DMS79 (cell line): ENCODE measurements at regions not wholly inside any gene's neighbourhood (a gene's known extent, or its start where the extent isn't known, plus 50 kb on each side); places are given as distances from the start of the nearest gene placed in this dataset.
"Not testable (repeated sequence)": the region's sequence is repeated elsewhere in the genome, so short reads cannot be mapped to it uniquely, and the experiment has no call there.

Experiments used
- DNase-seq: peaks from one replicate; lab custom pipeline; 2025; lab: John Stamatoyannopoulos, UW

DNA sequence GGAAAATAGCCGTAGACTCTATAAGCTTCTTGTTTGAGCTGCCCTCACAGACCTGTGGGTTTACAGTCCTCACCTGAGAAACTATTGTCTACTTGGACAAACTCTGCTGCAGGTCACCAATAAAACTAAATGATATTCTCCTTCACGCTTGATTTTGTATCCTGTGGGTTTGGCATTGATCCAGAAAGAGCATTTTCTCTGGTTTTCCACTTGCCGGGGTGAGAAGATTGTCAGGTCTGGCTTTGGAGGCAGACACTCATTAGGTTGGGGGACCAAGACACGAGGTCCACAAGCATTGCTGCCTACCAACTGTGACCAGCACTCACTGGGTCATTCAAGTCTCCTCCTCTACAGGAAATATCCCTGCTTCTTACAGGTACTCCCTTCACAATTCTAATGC lies 68.5 kb downstream of the CDC14C start:
- DNase-seq, result peak; percentile 59

- no peak for DNase-seq
Observed at GRCh38 chr7:49001610-49002033, 77.3 kb downstream of the CDC14C start.

GRCh38 chr7:49010717-49011116 lies 86.4 kb downstream of the CDC14C start:
- no peak for DNase-seq

DNA sequence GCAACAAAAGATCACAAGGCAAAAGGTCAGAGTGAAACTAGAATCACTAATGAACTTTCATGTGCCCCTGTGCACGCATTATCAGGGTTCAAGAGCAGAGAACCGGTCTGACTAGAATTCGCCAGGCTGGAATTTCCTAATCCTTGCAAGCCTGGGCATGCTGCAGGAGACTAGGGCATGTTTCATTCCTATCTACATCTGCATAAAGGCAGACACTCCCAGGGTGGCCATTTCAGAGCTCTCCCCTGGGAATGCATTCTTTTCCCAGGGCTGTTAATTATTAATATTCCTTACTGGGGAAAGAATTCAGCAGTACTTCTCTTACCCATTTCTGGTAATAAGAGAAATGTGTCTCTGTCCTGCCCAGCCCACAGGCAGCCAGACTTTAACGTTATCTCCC lies 90.5 kb downstream of the CDC14C start:
- no peak for DNase-seq

- DNase-seq, result no peak
Observed at GRCh38 chr7:49020145-49020544, 95.8 kb downstream of the CDC14C start.

- no peak for DNase-seq
Observed at GRCh38 chr7:49022448-49022847, 98.1 kb downstream of the CDC14C start.

- DNase-seq, result no peak
Observed at GRCh38 chr7:49023345-49024328, 99.3 kb downstream of the CDC14C start.

DNA sequence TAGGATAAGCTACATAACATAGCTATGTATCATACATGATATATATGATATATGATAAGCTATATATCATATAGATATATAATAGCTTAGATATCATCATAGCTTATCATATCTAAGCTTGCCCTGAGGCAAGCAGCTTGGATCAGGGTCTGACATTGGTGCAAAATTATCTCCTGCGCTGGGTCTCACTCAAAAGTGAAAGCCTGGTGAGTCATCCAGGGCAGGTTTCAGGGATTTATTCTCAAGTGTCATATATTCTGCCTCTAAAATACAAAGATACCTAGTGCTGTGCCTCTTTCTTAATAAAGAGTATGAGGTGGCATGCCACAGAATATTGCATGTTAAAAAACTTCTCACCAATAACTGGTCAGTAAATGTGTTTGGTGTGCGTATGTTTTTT lies 105.9 kb downstream of the CDC14C start:
- no peak for DNase-seq

DNA sequence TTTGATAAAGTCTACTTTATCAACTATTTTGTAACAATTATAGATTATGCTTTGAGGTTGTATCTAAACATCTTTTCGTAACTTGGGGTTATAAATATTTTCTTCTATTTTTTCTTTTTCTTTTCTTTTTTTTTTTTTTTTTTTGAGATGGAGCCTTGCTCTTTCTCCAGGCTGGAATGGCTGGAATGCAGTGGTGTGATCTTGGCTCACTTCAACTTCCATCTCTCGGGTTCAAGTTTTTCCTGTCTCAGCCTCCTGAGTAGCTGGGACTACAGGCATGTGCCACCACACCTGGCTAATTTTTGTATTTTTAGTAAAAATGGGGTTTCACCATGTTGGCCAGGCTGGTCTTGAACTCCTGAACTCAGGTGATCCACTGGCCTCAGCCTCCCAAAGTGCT lies 108.8 kb downstream of the CDC14C start:
- DNase-seq, result not testable (repeated sequence)

DNA sequence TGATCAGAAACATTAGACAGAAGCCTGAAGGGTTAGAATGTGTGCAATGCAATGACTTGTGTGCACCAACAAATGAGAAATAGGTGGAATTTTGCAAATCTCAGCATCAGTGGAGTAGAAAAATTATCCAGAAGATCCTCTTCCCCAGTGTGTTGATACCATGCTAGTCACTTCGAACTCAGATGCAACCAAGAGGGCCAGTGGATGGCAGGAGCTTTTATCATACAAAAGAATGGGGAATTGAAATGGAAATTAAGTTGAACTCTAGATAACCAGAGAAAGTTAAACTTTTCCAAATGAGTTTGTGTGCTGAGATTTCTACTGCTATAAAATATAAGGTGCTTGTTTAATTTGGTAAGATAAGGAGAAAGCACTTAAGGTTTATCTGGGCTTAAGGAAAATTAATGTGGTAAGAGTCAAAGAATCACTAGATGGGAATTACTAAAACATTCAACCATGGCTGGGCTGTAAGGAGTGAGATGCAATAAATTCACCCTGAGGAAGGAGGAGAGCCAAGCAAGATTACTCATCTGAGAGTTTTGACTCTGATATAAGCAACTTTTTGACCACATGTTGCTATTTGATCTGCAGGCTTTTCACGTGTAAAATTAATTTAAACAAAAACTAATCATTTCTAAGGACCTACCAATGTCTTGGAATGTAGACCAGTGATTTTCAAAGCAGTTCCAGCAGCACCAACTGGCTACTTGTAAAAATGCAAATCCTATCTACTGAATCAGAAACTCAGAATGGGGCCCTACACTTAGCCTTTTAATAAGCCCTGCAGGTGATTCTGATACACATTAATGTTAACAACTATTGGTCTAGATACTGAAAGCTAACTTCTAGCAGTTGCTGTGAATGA lies 113.2 kb downstream of the CDC14C start:
- DNase-seq, result no peak

DNA sequence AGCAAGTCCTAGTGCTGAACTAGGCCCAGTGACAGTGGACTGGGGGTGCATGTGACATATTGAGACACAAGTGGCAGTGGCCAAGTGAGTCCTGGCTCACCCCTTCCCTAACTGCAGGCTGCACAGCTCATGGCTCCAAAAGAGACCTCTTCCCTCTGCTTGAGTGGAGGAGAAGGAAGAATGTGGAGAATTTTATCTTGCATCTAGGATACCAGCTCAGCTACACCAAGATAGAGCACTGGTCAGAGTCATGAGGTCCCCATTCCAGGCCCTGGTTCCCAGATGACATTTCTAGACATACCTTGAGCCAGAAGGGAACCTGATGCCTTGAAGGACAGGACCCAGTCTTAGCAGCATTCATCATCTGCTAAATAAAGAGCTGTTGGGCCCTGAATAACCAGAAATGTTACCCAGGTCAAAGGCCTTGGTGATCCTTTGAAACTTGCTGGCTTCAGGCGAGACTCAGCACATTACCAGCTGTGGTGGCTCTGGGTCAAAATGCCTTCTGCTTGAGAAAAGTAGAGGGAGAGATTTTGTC lies 114.5 kb downstream of the CDC14C start:
- DNase-seq, result no peak

DNA sequence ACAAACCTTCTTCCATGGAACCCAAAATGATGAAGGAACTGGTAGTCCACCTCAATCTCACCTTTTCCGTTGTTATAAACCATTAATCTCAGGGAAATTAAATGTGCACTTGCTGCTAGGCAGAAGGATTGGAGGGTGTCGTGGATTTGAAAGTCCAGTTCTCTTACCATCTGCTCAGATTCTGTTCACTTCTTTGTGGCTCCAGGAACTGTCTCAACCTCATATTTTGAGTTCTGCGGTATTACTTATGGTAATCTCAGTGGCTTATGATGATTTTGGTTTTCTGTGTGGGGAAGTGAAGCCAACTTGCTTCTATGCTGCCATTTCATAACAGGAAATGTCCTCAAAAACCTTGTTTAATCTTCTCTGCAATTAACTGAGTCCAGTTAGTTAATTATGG lies 136.4 kb downstream of the CDC14C start:
- DNase-seq, result no peak

DNA sequence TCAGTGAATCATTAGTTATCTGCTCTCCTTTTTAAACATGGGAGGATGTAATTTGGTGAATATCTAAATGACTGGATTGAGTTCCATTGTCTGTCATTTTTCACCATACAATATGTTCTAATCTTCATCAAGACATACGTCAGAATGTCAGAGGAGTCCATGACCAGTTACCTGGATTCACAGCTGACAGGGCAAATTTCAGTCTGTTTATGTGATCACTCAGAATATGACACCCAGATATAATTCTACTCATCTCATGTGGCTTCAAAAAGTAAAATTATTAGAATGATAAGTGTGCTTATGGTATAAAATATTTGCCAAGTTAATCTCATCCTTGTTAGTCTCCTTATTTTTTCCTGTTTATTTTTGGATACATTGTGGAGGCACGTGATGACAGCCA lies 150.2 kb downstream of the CDC14C start:
- no peak for DNase-seq

DNA sequence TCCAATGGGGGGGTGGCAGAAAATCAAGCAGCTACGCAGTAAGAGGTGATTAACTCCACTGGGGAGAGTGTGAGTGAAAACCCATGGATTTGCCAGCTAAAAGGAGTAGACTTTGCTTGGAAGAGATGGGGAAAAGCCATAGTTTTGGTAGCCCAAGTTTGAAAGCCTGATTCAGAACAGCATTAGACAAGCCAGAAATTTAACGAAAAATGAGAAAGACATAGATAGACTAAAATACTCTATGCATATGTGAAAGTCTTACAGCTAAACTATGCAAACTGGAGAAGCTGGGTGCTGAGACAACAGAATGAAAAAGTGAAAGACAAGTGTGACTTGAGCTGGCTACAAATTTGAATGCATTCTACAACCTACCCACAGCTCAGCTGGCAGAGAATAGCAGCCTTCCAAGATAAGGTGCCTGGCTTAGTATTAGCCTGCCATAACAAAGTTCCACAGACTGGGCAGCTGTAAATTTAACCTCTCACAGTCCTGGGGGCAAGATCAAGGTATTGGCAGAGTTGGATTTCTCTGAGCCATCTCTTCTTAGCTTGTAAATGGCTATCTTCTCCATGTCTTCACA lies 156.6 kb downstream of the CDC14C start:
- no peak for DNase-seq

GRCh38 chr7:49088017-49088416 lies 163.7 kb downstream of the CDC14C start:
- no peak for DNase-seq

GRCh38 chr7:49089717-49090116 lies 165.4 kb downstream of the CDC14C start:
- no peak for DNase-seq

GRCh38 chr7:49091089-49091488 lies 166.7 kb downstream of the CDC14C start:
- no peak for DNase-seq

- no peak for DNase-seq
Observed at GRCh38 chr7:49091519-49091918, 167.2 kb downstream of the CDC14C start.

- DNase-seq, result no peak
Observed at GRCh38 chr7:49093218-49093617, 168.9 kb downstream of the CDC14C start.

GRCh38 chr7:49094866-49095265 lies 170.5 kb downstream of the CDC14C start:
- DNase-seq, result no peak

GRCh38 chr7:49099587-49100326 lies 175.4 kb downstream of the CDC14C start:
- no peak for DNase-seq
